ENCODE measurements at regions not wholly inside any gene's neighbourhood (a gene's known extent, or its start where the extent isn't known, plus 50 kb on each side); places are given as distances from the start of the nearest gene placed in this dataset.

GRCh38 chr20:21019814-21020658 lies 86.1 kb downstream of the LINC00237 start (continued):
- TF ChIP-seq, protein P1, sequence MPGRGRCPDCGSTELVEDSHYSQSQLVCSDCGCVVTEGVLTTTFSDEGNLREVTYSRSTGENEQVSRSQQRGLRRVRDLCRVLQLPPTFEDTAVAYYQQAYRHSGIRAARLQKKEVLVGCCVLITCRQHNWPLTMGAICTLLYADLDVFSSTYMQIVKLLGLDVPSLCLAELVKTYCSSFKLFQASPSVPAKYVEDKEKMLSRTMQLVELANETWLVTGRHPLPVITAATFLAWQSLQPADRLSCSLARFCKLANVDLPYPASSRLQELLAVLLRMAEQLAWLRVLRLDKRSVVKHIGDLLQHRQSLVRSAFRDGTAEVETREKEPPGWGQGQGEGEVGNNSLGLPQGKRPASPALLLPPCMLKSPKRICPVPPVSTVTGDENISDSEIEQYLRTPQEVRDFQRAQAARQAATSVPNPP (CRISPR knock-in tag; IDR thresholded peaks at IDR 0.05), result no peak
- TF ChIP-seq KLF12 (CRISPR knock-in tag; IDR thresholded peaks at IDR 0.05; ENCODE audit: borderline replicate concordance) (no peak), NFYB (CRISPR knock-in tag; IDR thresholded peaks at IDR 0.05) (no peak), MEIS2 (CRISPR knock-in tag; IDR thresholded peaks at IDR 0.05) (no peak), RARG (CRISPR knock-in tag; IDR thresholded peaks at IDR 0.05; ENCODE audit: low read depth) (no peak), ZC3H13 (CRISPR knock-in tag; IDR thresholded peaks at IDR 0.05) (0 out of 2 replicates have a peak, but pooled peaks have one; percentile 31), ZNF747 (CRISPR knock-in tag; IDR thresholded peaks at IDR 0.05; ENCODE audit: borderline replicate concordance) (peak; percentile 54; the same call in 1 of the 2 replicates), ZNF326 (CRISPR knock-in tag; IDR thresholded peaks at IDR 0.05; ENCODE audit: borderline replicate concordance) (no peak), GZF1 (CRISPR knock-in tag; IDR thresholded peaks at IDR 0.05) (no peak), HES4 (CRISPR knock-in tag; IDR thresholded peaks at IDR 0.05; ENCODE audit: borderline replicate concordance) (0 out of 2 replicates have a peak, but pooled peaks have one; percentile 24), YY1 (IDR thresholded peaks at IDR 0.05; ENCODE audit: insufficient read depth, insufficient replicate concordance, low read depth, low read length) (no peak), NFIC (IDR thresholded peaks at IDR 0.05; ENCODE audit: low read length) (no peak), ETV5 (CRISPR knock-in tag; IDR thresholded peaks at IDR 0.05; ENCODE audit: borderline replicate concordance) (peak; percentile 42), ZNF34 (CRISPR knock-in tag; IDR thresholded peaks at IDR 0.05; ENCODE audit: borderline replicate concordance) (no peak), FOSL2 (CRISPR knock-in tag; IDR thresholded peaks at IDR 0.05) (0 out of 2 replicates have a peak, but pooled peaks have one; percentile 7), ZSCAN22 (CRISPR knock-in tag; IDR thresholded peaks at IDR 0.05) (no peak), ZNF629 (CRISPR knock-in tag; conservative IDR thresholded peaks at IDR 0.05) (no peak), SIX1 (CRISPR knock-in tag; IDR thresholded peaks at IDR 0.05; ENCODE audit: borderline replicate concordance) (no peak), PHF8 (CRISPR knock-in tag; IDR thresholded peaks at IDR 0.05) (peak; percentile 35; the same call in 1 of the 2 replicates), AGO1 (IDR thresholded peaks at IDR 0.05; ENCODE audit: low read depth, low read length, poor library complexity, severe bottlenecking) (no peak), TBX2 (CRISPR knock-in tag; IDR thresholded peaks at IDR 0.05; ENCODE audit: borderline replicate concordance) (peak; percentile 66; the same call in 1 of the 2 replicates), FOSL1 (CRISPR knock-in tag; IDR thresholded peaks at IDR 0.05; ENCODE audit: borderline replicate concordance) (no peak), PATZ1 (CRISPR knock-in tag; IDR thresholded peaks at IDR 0.05) (peak; percentile 94), ZNF10 (CRISPR knock-in tag; IDR thresholded peaks at IDR 0.05; ENCODE audit: borderline replicate concordance, low read depth) (no peak), FLYWCH1 (CRISPR knock-in tag; IDR thresholded peaks at IDR 0.05) (no peak)
- TF ChIP-seq, protein P2, sequence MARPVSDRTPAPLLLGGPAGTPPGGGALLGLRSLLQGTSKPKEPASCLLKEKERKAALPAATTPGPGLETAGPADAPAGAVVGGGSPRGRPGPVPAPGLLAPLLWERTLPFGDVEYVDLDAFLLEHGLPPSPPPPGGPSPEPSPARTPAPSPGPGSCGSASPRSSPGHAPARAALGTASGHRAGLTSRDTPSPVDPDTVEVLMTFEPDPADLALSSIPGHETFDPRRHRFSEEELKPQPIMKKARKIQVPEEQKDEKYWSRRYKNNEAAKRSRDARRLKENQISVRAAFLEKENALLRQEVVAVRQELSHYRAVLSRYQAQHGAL (CRISPR knock-in tag; IDR thresholded peaks at IDR 0.05; ENCODE audit: not compliant biosample characterization), result no peak
